Astrocyte of the cerebellum (primary cell): ENCODE measurements at regions not wholly inside any gene's neighbourhood (a gene's known extent, or its start where the extent isn't known, plus 50 kb on each side); places are given as distances from the start of the nearest gene placed in this dataset.
"Not testable (repeated sequence)": the region's sequence is repeated elsewhere in the genome, so short reads cannot be mapped to it uniquely, and the experiment has no call there.

Experiments used
- DNase-seq: peaks from one replicate; pipeline ENCODE4 v3.0.0-alpha.2; 2011; ENCODE audit warnings: low read depth
- H3K4me3 ChIP-seq: 2 replicates; pipeline ENCODE4 v1.5.1; 2011; ENCODE audit warnings: mild to moderate bottlenecking, low read depth, low read length, moderate library complexity
- in situ Hi-C: cut with HindIII; loops from 2 replicates; pipeline ENCODE4 v1.10.0; 2017; ENCODE audit warnings: low sequenced_read_pairs
- TF ChIP-seq, protein P1 (sequence below): IDR thresholded peaks from 2 replicates; pipeline ENCODE4 v1.5.1; 2012; ENCODE audit warnings: low read length, low read depth, moderate library complexity, mild to moderate bottlenecking; ENCODE audit errors: missing control alignments

DNA sequence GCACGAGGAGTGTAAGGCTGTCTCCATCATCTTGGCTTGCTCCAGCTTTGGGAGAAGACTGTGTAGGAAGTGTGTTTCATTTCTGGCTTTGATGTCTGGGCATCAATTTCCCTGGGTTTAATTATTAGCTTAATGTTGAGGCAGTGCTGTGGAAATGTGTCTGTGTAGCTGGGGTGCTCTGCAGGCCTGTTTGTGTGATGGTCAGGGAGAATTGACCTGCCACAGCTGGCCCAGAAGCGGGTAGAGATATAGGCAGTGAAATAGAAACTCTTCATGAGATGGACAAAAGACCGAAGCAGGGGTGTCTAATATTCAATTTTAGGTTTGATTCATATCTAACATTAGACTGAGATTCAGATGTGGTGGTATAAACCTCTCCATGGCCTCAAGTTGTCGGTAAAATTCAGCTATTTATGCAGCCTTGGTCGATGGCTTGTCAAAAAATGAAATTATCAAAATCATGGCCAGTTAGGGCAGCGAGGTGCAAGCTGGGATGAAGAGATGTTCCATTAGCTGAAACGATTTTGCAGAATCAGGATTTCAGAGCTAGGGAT lies 95.3 kb upstream of the SNX9 start:
- no peak overlapping the region for H3K4me3 ChIP-seq
- in situ Hi-C loops, result no loop called here
- TF ChIP-seq, protein P1, sequence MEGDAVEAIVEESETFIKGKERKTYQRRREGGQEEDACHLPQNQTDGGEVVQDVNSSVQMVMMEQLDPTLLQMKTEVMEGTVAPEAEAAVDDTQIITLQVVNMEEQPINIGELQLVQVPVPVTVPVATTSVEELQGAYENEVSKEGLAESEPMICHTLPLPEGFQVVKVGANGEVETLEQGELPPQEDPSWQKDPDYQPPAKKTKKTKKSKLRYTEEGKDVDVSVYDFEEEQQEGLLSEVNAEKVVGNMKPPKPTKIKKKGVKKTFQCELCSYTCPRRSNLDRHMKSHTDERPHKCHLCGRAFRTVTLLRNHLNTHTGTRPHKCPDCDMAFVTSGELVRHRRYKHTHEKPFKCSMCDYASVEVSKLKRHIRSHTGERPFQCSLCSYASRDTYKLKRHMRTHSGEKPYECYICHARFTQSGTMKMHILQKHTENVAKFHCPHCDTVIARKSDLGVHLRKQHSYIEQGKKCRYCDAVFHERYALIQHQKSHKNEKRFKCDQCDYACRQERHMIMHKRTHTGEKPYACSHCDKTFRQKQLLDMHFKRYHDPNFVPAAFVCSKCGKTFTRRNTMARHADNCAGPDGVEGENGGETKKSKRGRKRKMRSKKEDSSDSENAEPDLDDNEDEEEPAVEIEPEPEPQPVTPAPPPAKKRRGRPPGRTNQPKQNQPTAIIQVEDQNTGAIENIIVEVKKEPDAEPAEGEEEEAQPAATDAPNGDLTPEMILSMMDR, result no peak
- no peak for DNase-seq

GRCh38 chr6:157728183-157728881 lies 94.7 kb upstream of the SNX9 start:
- TF ChIP-seq, protein P1, result no peak
- H3K4me3 ChIP-seq, result no peak overlapping the region
- in situ Hi-C loops, result no loop called here
- DNase-seq, result no peak

DNA sequence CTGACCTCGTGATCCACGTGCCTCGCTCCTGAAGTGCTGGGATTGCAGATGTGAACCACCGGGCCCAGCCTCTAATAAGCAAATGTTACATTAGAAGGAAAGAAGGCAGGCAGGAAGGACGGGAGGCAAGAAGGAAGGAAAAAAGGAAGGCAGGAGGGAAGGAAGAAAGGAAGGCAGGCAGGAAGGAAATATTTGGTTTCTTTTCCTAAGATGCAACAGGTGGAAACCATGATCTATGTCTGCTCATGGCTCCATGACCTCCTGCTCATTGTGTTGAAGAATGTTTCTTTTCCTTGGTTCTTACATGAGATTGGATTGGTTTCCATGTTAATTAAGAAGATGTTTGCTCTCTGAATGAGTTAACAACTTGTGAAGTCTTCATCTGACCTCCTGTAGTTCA lies 91.8 kb upstream of the SNX9 start:
- H3K4me3 ChIP-seq, result no peak overlapping the region
- in situ Hi-C loops, result no loop called here
- DNase-seq, result no peak
- TF ChIP-seq, protein P1, result no peak

DNA sequence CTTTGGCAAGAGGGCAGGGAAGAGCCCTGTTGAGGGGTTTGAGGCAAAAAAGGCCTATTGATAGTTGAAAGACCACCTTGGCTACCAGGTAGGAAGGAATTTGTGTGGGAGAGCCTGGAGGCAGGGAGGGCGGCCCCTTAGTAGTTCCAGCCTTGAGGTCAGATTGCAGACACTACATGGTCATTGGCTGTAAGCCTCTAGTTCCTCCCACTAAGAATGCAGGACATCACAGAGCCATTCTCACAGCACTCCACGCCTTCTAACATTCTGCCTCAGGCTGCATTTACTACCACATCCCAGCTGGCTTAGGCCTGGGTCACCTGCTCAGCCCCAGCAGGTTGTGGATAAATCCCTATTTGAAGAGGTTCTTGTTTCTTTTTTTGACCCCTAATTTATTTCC lies 91.0 kb upstream of the SNX9 start:
- H3K4me3 ChIP-seq, result no peak overlapping the region

DNA sequence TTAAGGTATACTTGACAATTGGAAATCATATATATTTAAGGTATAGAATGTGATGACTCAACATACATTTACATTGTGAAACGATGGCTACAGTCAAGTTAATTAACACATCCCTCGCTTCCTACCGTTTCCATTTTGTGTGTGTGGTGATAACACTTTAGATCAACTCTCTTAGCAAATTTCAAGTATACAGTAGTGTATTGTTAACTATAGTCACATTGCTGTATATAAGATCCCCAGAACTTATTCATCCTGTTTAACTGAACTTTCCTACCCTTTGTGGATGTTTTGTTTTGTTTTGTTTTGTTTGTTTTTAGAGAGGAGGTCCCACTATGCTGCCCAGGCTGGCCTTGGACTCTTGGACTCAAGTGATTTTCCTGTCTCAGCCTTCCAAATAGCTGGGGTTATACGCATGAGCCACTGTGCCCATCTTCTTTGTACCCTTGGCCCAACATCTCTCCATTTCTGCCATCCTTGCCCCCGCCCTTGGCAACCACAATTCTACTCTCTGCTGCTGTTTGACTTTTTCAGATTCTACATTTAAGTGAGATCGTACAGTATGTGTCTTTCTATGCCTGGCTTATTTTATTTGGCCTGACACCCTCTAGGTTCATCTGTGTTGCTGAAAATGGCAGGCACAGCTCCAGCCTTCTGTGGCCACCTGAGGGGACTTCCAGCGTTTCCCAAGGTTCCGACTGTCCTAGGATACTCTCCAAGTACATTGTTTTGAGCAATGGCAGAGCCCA lies 90.5 kb upstream of the SNX9 start:
- no peak overlapping the region for H3K4me3 ChIP-seq
- TF ChIP-seq, protein P1, result no peak
- in situ Hi-C loops, result no loop called here
- no peak for DNase-seq

More for the DNA sequence above, 91.0 kb upstream of the SNX9 start:
- in situ Hi-C loops, result no loop called here
- TF ChIP-seq, protein P1, result no peak
- no peak for DNase-seq

DNA sequence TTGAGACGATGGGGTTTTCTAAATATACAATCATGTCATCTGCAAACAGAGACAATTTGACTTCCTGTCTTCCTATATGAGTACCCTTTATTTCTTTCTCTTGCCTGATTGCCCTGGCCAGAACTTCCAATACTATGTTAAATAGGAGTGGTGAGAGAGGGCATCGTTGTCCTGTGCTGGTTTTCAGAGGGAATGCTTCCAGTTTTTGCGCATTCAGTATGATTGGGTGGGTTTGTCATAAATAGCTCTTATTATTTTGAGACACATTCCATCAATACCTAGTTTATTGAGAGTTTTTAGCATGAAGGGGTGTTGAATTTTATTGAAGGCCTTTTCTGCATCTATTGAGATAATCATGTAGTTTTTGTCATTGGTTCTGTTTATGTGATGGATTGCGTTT lies 86.5 kb upstream of the SNX9 start:
- DNase-seq, in situ Hi-C loops, H3K4me3 ChIP-seq: not testable (repeated sequence)
